BJ (cell line): ENCODE measurements at regions not wholly inside any gene's neighbourhood (a gene's known extent, or its start where the extent isn't known, plus 50 kb on each side); places are given as distances from the start of the nearest gene placed in this dataset.

Experiments used
- CTCF ChIA-PET: fragments of 350-600 bp; formaldehyde crosslinking; extraction: SDS; loops from one replicate; lab custom pipeline; 2021; ENCODE audit warnings: antibody characterized with exemption, inconsistent platforms; lab: Yijun Ruan, JAX
- POLR2A ChIA-PET: fragments of 300-600 bp; sonication (Branson Sonifier 250); formaldehyde crosslinking; extraction: SDS; loops from one replicate; lab custom pipeline; 2021; ENCODE audit warnings: antibody characterized with exemption; lab: Charles Lee
- DNase-seq: peaks from one replicate; pipeline ENCODE4 v3.0.0-alpha.2; 2011; ENCODE audit warnings: low read depth
- H3K27me3 ChIP-seq: 2 replicates; pipeline ENCODE4 v1.6.0; 2011; ENCODE audit warnings: low read length; ENCODE audit not compliant: control insufficient read depth, insufficient read depth
- H3K36me3 ChIP-seq: 2 replicates; pipeline ENCODE4 v1.5.1; 2011; ENCODE audit warnings: low read length; ENCODE audit not compliant: control insufficient read depth, insufficient read depth
- H3K4me3 ChIP-seq: 2 replicates; pipeline ENCODE4 v1.5.1; 2011; ENCODE audit warnings: low read depth, mild to moderate bottlenecking, control low read depth, low read length
- TF ChIP-seq, protein P1 (sequence below): IDR thresholded peaks from 2 replicates; pipeline ENCODE4 v1.5.1; 2011; ENCODE audit warnings: low read depth, mild to moderate bottlenecking, control low read depth, inconsistent platforms, low read length, moderate library complexity; ENCODE audit not compliant: insufficient read depth

DNA sequence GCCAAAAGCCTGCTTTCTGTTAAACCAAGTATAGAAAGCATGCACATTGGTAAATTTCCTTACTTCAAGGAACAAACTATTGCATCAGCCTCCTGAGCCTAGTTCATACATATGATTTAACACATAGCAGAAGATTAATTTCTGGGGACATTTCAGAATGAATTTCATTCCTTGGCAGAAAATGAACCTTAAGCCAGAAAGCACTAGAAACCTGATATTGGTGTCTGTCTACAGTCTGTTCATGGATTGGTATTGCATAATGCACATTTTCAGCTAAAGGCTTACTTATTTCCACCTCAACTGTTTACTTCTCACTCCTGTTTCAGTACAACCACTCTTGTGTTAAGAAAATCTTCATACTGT is 1471.8 kb upstream of the NUDT12 start:
- no peak for DNase-seq
- no peak overlapping the region for H3K4me3 ChIP-seq
- CTCF ChIA-PET = no interaction called here
- no peaks in the 10 kb centered on the region for H3K27me3 ChIP-seq
- TF ChIP-seq, protein P1, sequence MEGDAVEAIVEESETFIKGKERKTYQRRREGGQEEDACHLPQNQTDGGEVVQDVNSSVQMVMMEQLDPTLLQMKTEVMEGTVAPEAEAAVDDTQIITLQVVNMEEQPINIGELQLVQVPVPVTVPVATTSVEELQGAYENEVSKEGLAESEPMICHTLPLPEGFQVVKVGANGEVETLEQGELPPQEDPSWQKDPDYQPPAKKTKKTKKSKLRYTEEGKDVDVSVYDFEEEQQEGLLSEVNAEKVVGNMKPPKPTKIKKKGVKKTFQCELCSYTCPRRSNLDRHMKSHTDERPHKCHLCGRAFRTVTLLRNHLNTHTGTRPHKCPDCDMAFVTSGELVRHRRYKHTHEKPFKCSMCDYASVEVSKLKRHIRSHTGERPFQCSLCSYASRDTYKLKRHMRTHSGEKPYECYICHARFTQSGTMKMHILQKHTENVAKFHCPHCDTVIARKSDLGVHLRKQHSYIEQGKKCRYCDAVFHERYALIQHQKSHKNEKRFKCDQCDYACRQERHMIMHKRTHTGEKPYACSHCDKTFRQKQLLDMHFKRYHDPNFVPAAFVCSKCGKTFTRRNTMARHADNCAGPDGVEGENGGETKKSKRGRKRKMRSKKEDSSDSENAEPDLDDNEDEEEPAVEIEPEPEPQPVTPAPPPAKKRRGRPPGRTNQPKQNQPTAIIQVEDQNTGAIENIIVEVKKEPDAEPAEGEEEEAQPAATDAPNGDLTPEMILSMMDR = no peak
- POLR2A ChIA-PET = no interaction called here
- H3K36me3 ChIP-seq = no peaks in the 10 kb centered on the region

DNA sequence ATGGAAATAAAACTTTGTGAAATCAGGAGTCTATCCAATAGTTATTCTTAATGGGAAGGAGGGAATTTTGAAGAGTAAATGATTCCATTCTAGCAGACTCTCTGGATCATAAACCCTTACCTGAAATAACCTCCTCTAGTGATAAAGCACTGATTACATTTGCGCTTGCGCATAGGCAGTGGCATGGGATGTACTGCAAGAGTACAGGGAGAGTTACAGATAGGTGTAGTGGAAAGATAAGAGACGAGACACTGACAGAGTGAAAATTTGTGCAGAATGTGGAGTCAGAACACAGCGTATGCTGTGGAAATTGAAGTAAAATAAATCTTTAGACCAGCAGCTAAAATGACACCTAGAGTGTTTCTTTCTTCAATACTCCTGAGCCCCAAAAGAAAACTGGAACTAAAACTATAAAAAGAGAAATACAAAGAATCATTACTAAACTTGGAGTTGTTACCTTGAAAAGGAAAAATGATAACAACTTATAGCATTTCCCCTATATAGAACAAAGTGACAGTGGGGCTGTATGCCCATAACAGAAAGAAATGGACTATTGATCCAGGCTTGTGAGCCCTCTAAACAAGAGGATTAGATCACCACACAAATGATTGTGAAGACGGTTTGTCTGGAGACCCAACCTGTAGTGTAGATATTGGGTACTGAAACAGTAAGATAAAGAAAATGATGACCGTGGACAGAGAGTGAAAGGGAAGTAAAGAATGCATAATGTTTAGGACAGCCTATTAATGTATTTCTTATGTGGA is 1471.2 kb upstream of the NUDT12 start:
- CTCF ChIA-PET = no interaction called here
- H3K4me3 ChIP-seq = no peak overlapping the region
- DNase-seq = no peak
- TF ChIP-seq, protein P1 = no peak
- POLR2A ChIA-PET = no interaction called here
- H3K27me3 ChIP-seq = no peaks in the 10 kb centered on the region
- H3K36me3 ChIP-seq = no peaks in the 10 kb centered on the region

- DNase-seq = no peak
These were observed 1470.3 kb upstream of the NUDT12 start for GRCh38 chr5:105032917-105033316.

GRCh38 chr5:105030153-105030552 is 1467.6 kb upstream of the NUDT12 start:
- CTCF ChIA-PET = no interaction called here
- no peaks in the 10 kb centered on the region for H3K36me3 ChIP-seq
- no peaks in the 10 kb centered on the region for H3K27me3 ChIP-seq
- TF ChIP-seq, protein P1 = no peak
- POLR2A ChIA-PET = no interaction called here
- no peak overlapping the region for H3K4me3 ChIP-seq
- no peak for DNase-seq

More at GRCh38 chr5:105032917-105033316, 1470.3 kb upstream of the NUDT12 start:
- no peaks in the 10 kb centered on the region for H3K36me3 ChIP-seq
- no peak overlapping the region for H3K4me3 ChIP-seq
- no peaks in the 10 kb centered on the region for H3K27me3 ChIP-seq
- CTCF ChIA-PET = interaction anchor here (1.1 kb wide), 1 partner anchor 8 kb away, joined by 4 read pairs; no protein-coding TSS in a partner anchor
- TF ChIP-seq, protein P1 = no peak
- POLR2A ChIA-PET = no interaction called here

DNA sequence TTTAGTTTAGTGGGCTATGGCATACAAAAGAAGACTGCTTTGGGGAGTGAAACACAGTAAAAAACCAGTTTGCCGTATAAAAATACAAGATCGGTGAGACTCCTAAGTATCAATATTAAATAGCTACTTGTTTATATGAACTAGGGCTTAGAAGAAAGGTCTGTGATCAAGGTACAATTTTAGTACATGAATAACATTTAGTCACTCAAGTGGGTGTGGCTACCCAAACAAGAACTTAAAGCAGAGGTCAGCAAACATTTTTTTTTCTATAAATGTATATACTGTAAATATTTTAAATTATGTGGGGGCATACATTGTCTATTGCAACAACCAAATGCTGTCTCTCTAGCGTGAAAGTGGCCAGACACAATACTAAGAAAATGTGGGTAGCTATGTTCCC is 1452.5 kb upstream of the NUDT12 start:
- ChIA-PET CTCF (no interaction called here), POLR2A (no interaction called here)
- no peaks in the 10 kb centered on the region for H3K36me3 ChIP-seq
- H3K4me3 ChIP-seq = no peak overlapping the region
- no peak for DNase-seq
- TF ChIP-seq, protein P1 = no peak
- H3K27me3 ChIP-seq = no peaks in the 10 kb centered on the region
